ENCODE measurements at regions not wholly inside any gene's neighbourhood (a gene's known extent, or its start where the extent isn't known, plus 50 kb on each side); places are given as distances from the start of the nearest gene placed in this dataset.

DNA sequence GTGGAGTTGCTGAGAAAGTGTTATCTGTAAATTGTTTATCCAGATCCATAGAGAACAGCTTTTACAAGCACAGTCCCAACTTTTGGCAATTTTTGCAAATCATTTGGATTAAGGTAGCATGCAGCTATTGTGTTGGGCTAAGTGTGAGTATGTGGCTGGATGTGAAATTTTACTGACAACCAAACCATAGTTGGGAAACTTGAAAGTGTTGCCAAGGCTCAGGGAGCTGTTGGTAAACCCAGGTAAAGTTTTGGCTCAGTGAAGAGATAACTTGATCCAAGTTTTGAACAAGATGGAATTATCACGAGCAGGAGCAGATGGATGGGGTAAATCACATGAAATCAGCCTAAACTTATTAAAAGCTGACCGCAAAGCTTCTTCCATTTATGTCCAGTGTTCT lies 90.0 kb upstream of the HES1 start:
- DNase-seq (ENCODE audit: low read depth in 1 of 2, low spot score in 2 of 2), result no peak
- H3K9me3 ChIP-seq (ENCODE audit: insufficient read depth in 2 of 2, low read depth in 1 of 2, low read length in 1 of 2), result peaks cover 6 to 7% of the 10 kb centered on the region in 2 experiments; a peak in 3 of 4 replicates
- no peaks in the 10 kb centered on the region for H3K79me1 ChIP-seq (ENCODE audit: low read depth, low read length)
- H3K27ac ChIP-seq (ENCODE audit: low read depth, low read length), result no peak overlapping the region
- no peaks in the 10 kb centered on the region for H3K4me1 ChIP-seq (replicated peaks in 1 of 4; ENCODE audit: control insufficient read depth in 3 of 4, insufficient read depth in 4 of 4, low read length in 3 of 4)
- H4K91ac ChIP-seq (replicated peaks; ENCODE audit: insufficient read length, low read length), result no peak overlapping the region
- no peak overlapping the region for H2AK5ac ChIP-seq (ENCODE audit: low read depth, low read length)
- H3K79me2 ChIP-seq (ENCODE audit: control insufficient read depth in 1 of 2, insufficient read depth in 2 of 2, low read length in 2 of 2), result no peaks in the 10 kb centered on the region
- no peak overlapping the region for H2BK20ac ChIP-seq (ENCODE audit: low read length)
- no peak overlapping the region for H2AFZ ChIP-seq (ENCODE audit: low read length)
- H2BK12ac ChIP-seq (ENCODE audit: low read depth, low read length), result no peak overlapping the region
- no peak overlapping the region for H2BK120ac ChIP-seq (replicated peaks; ENCODE audit: low read depth, low read length)
- H4K8ac ChIP-seq (ENCODE audit: extremely low read depth, insufficient read depth, low read length), result no peak overlapping the region
- H3K14ac ChIP-seq (ENCODE audit: insufficient read length), result no peak overlapping the region
- H3K23ac ChIP-seq (ENCODE audit: insufficient read length), result no peak overlapping the region
- no peaks in the 10 kb centered on the region for H3K27me3 ChIP-seq (replicated peaks in 1 of 4; ENCODE audit: control insufficient read depth in 3 of 4, extremely low read depth in 1 of 4, insufficient read depth in 3 of 4, low read length in 3 of 4)
- no peaks in the 10 kb centered on the region for H3K36me3 ChIP-seq (ENCODE audit: control insufficient read depth in 2 of 4, insufficient read depth in 4 of 4, low read length in 3 of 4)
- H4K5ac ChIP-seq (ENCODE audit: insufficient read length, low read depth, low read length), result no peak overlapping the region
- H3K56ac ChIP-seq (replicated peaks; ENCODE audit: insufficient read length, low read depth, low read length), result no peak overlapping the region
- H4K20me1 ChIP-seq (replicated peaks in 1 of 2; ENCODE audit: control insufficient read depth in 1 of 2, insufficient read depth in 2 of 2, low read length in 2 of 2), result no peaks in the 10 kb centered on the region
- H2BK15ac ChIP-seq (ENCODE audit: low read length), result no peak overlapping the region
- POLR2A ChIA-PET (ENCODE audit: partially characterized antibody), result no interaction called here
- CTCF ChIA-PET (ENCODE audit: partially characterized antibody), result interaction anchor here (0.6 kb wide), 1 partner anchor 271 kb away, joined by 3 read pairs; no protein-coding TSS in a partner anchor
- H3K4me2 ChIP-seq (ENCODE audit: insufficient read depth in 1 of 2, low read depth in 2 of 2, low read length in 2 of 2), result no peak overlapping the region
- no peak overlapping the region for H3K18ac ChIP-seq (ENCODE audit: extremely low read depth, low read length)
- H3K23me2 ChIP-seq (ENCODE audit: low read depth, low read length), result no peaks in the 10 kb centered on the region
- FAIRE-seq, result no peak
- H3K9ac ChIP-seq (replicated peaks in 1 of 4; ENCODE audit: extremely low read depth in 1 of 4, low read depth in 3 of 4, low read length in 3 of 4), result no peak overlapping the region
- no peak overlapping the region for H3K4me3 ChIP-seq (ENCODE audit: extremely low read depth in 1 of 4, insufficient read depth in 2 of 4, low read depth in 3 of 4, low read length in 4 of 4)
- 92% methylated on average over 2 of the region's 2 CpGs; no CpG with 5 or more reads in 1 of the 2 experiments for WGBS, 2 experiments (ENCODE audit: extremely low coverage in 1 of 2, insufficient coverage in 1 of 2, insufficient read length in 1 of 2, insufficient replicate concordance in 2 of 2, low coverage in 1 of 2, low lambda C conversion rate in 2 of 2, missing lambda C conversion rate in 1 of 2)
- no peak overlapping the region for H3K4ac ChIP-seq (replicated peaks; ENCODE audit: insufficient read length, low read depth, low read length)
- H2BK5ac ChIP-seq (ENCODE audit: low read depth, low read length), result no peak overlapping the region
- TF ChIP-seq SAP30 (IDR thresholded peaks at IDR 0.05; ENCODE audit: insufficient read depth, insufficient replicate concordance, low read length) (no peak), SIRT6 (IDR thresholded peaks at IDR 0.05; ENCODE audit: low read length) (no peak), RAD21 (IDR thresholded peaks at IDR 0.05 in 1 of 2, conservative IDR thresholded peaks at IDR 0.05 in 1 of 2; ENCODE audit: low read depth in 2 of 2, low read length in 2 of 2) (no peak), KDM5A (IDR thresholded peaks at IDR 0.05; ENCODE audit: low read length) (no peak)

Measured in H1 (cell line).